ENCODE measurements at regions not wholly inside any gene's neighbourhood (a gene's known extent, or its start where the extent isn't known, plus 50 kb on each side); places are given as distances from the start of the nearest gene placed in this dataset.
"Not testable (repeated sequence)": the region's sequence is repeated elsewhere in the genome, so short reads cannot be mapped to it uniquely, and the experiment has no call there.

- no peak for DNase-seq
Observed at GRCh38 chr22:34608540-34609115, 457.3 kb upstream of the ISX start.

- no peak for DNase-seq
Observed at GRCh38 chr22:34609646-34610045, 456.3 kb upstream of the ISX start.

GRCh38 chr22:34620161-34620560 is 445.8 kb upstream of the ISX start:
- DNase-seq: no peak

GRCh38 chr22:34620832-34621231 is 445.1 kb upstream of the ISX start:
- no peak for DNase-seq

GRCh38 chr22:34622602-34623001 is 443.4 kb upstream of the ISX start:
- no peak for DNase-seq

- DNase-seq: no peak
Observed at GRCh38 chr22:34623580-34623979, 442.4 kb upstream of the ISX start.

- DNase-seq: not testable (repeated sequence)
Observed at GRCh38 chr22:34625892-34626291, 440.1 kb upstream of the ISX start.

- no peak for DNase-seq
Observed at GRCh38 chr22:34638128-34638527, 427.8 kb upstream of the ISX start.

- no peak for DNase-seq
Observed at GRCh38 chr22:34639911-34640310, 426.0 kb upstream of the ISX start.

- DNase-seq: no peak
Observed at GRCh38 chr22:34645375-34645774, 420.6 kb upstream of the ISX start.

- no peak for DNase-seq
Observed at GRCh38 chr22:34669001-34669400, 397.0 kb upstream of the ISX start.

- DNase-seq: not testable (repeated sequence)
Observed at GRCh38 chr22:34683031-34683430, 382.9 kb upstream of the ISX start.

- not testable (repeated sequence) for DNase-seq
Observed at GRCh38 chr22:34684278-34684677, 381.7 kb upstream of the ISX start.

- DNase-seq: no peak
Observed at GRCh38 chr22:34687116-34687515, 378.8 kb upstream of the ISX start.

GRCh38 chr22:34688825-34689224 is 377.1 kb upstream of the ISX start:
- no peak for DNase-seq

GRCh38 chr22:34696557-34696956 is 369.4 kb upstream of the ISX start:
- no peak for DNase-seq

GRCh38 chr22:34702279-34702678 is 363.7 kb upstream of the ISX start:
- no peak for DNase-seq

- DNase-seq: no peak
Observed at GRCh38 chr22:34709641-34710040, 356.3 kb upstream of the ISX start.

- DNase-seq: no peak
Observed at GRCh38 chr22:34722901-34723300, 343.1 kb upstream of the ISX start.

- DNase-seq: no peak
Observed at GRCh38 chr22:34736081-34736480, 329.9 kb upstream of the ISX start.

GRCh38 chr22:34738661-34739400 is 327.1 kb upstream of the ISX start:
- no peak for DNase-seq

- no peak for DNase-seq
Observed at GRCh38 chr22:34743110-34743751, 322.7 kb upstream of the ISX start.

GRCh38 chr22:34760276-34761008 is 305.5 kb upstream of the ISX start:
- DNase-seq: no peak

GRCh38 chr22:34761111-34761510 is 304.8 kb upstream of the ISX start:
- DNase-seq: no peak
